HFF-Myc (cell line): ENCODE measurements at regions not wholly inside any gene's neighbourhood (a gene's known extent, or its start where the extent isn't known, plus 50 kb on each side); places are given as distances from the start of the nearest gene placed in this dataset.
"Not testable (repeated sequence)": the region's sequence is repeated elsewhere in the genome, so short reads cannot be mapped to it uniquely, and the experiment has no call there.

Source experiments
- DNase-seq: peaks from one replicate; pipeline ENCODE4 v3.0.0-alpha.2; 2011; ENCODE audit warnings: low read depth; ENCODE audit errors: extremely low read depth
- H3K4me3 ChIP-seq: replicated peaks from 2 replicates; pipeline ENCODE4 v1.5.1; 2011; ENCODE audit warnings: low read depth, mild to moderate bottlenecking, control low read depth, low read length
- CTCF ChIP-seq: IDR thresholded peaks from 2 replicates; pipeline ENCODE4 v1.5.1; 2012; ENCODE audit warnings: mild to moderate bottlenecking, low read depth, low read length, control low read depth; ENCODE audit errors: missing control alignments

- no peak for TF ChIP-seq CTCF
- no peak overlapping the region for H3K4me3 ChIP-seq
- no peak for DNase-seq
Observed at GRCh38 chr10:28769091-28769604, 91.8 kb downstream of the BAMBI start.

GRCh38 chr10:28771580-28772090 is 94.3 kb downstream of the BAMBI start:
- H3K4me3 ChIP-seq, DNase-seq: not testable (repeated sequence)

GRCh38 chr10:28774051-28774995 is 97.0 kb downstream of the BAMBI start:
- H3K4me3 ChIP-seq, result no peak overlapping the region
- no peak for DNase-seq
- TF ChIP-seq CTCF, result no peak

GRCh38 chr10:28775773-28776172 is 98.5 kb downstream of the BAMBI start:
- TF ChIP-seq CTCF, result no peak
- H3K4me3 ChIP-seq, result no peak overlapping the region

GRCh38 chr10:28776519-28776918 is 99.2 kb downstream of the BAMBI start:
- no peak overlapping the region for H3K4me3 ChIP-seq
- no peak for TF ChIP-seq CTCF

More at GRCh38 chr10:28775773-28776172, 98.5 kb downstream of the BAMBI start:
- no peak for DNase-seq

GRCh38 chr10:28777911-28778310 is 100.6 kb downstream of the BAMBI start:
- DNase-seq, result no peak
- H3K4me3 ChIP-seq, result no peak overlapping the region
- TF ChIP-seq CTCF, result no peak

More at GRCh38 chr10:28776519-28776918, 99.2 kb downstream of the BAMBI start:
- no peak for DNase-seq

- no peak for DNase-seq
- no peak for TF ChIP-seq CTCF
- H3K4me3 ChIP-seq, result no peak overlapping the region
Observed at GRCh38 chr10:28778524-28778923, 101.2 kb downstream of the BAMBI start.
